ENCODE measurements at regions not wholly inside any gene's neighbourhood (a gene's known extent, or its start where the extent isn't known, plus 50 kb on each side); places are given as distances from the start of the nearest gene placed in this dataset.

DNA sequence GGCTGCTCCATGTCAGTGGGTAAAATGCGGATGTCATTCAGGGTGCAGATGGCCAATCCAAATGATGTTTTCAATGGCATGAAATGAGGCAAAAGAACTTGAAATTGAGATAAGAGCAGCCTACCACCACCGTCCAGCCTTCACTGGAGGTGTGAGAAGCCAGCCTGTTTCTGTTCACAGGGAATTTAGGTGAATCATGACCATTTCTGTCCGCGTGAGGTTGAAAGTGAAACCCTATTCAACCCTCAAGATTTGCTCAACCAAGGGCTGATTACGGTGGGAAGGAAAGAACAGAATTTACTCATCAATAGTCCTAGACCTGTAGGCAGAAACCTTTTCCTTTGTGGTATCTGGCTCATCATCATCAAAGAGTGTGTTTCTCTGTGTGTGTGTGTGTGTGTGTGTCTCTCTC lies 370.7 kb downstream of the COG6 start:
- H3K27me3 ChIP-seq (ENCODE audit: control insufficient read depth in 1 of 2, insufficient read depth in 1 of 2, low read length in 2 of 2) = peaks cover 0 to 13% of the 10 kb centered on the region in 2 experiments
- no peaks in the 10 kb centered on the region for H3K36me3 ChIP-seq (ENCODE audit: control insufficient read depth in 1 of 2, insufficient read depth in 2 of 2, low read depth in 1 of 2, low read length in 2 of 2)
- H3K14ac ChIP-seq (ENCODE audit: low read length in 2 of 2) = no peak overlapping the region
- H3K4ac ChIP-seq (ENCODE audit: low read depth in 1 of 2, low read length in 2 of 2) = no peak overlapping the region
- peaks cover 4% of the 10 kb centered on the region for H3K9me3 ChIP-seq (ENCODE audit: control insufficient read depth, low read length)
- no peak overlapping the region for H3K27ac ChIP-seq (ENCODE audit: low read length, poor library complexity, severe bottlenecking)
- no peak overlapping the region for H4K8ac ChIP-seq (ENCODE audit: low read length)
- H3K4me1 ChIP-seq (ENCODE audit: control insufficient read depth, insufficient read depth, low read depth, low read length) = no peaks in the 10 kb centered on the region
- H2BK5ac ChIP-seq (ENCODE audit: low read depth, low read length, poor library complexity, severe bottlenecking) = no peak overlapping the region
- H2BK120ac ChIP-seq (ENCODE audit: low read depth, low read length) = no peak overlapping the region
- H3K4me3 ChIP-seq (ENCODE audit: insufficient read depth in 1 of 2, low read depth in 1 of 2, low read length in 2 of 2) = no peak overlapping the region
- no peak overlapping the region for H2BK15ac ChIP-seq (ENCODE audit: low read depth, poor library complexity, severe bottlenecking)
- no peak overlapping the region for H3K18ac ChIP-seq (ENCODE audit: low read depth in 1 of 2, low read length in 2 of 2)
- H3K4me2 ChIP-seq (ENCODE audit: low read length, poor library complexity, severe bottlenecking) = no peak overlapping the region
- DNase-seq = no peak
- WGBS = 93% methylated on average over 4 of the region's 5 CpGs
- H2AK5ac ChIP-seq (ENCODE audit: low read length, severe bottlenecking) = no peak overlapping the region
- H2BK12ac ChIP-seq (ENCODE audit: low read length in 2 of 2) = no peak overlapping the region
- H3K79me1 ChIP-seq (replicated peaks; ENCODE audit: low read length, poor library complexity, severe bottlenecking) = no peaks in the 10 kb centered on the region
- H3K23ac ChIP-seq (ENCODE audit: low read length in 2 of 2) = no peak overlapping the region
- H4K91ac ChIP-seq (ENCODE audit: low read length) = no peak overlapping the region
- H3K9ac ChIP-seq (ENCODE audit: low read length) = no peak overlapping the region
- no peak overlapping the region for H2AFZ ChIP-seq (ENCODE audit: low read depth, low read length)

- Histone ChIP-seq H2BK5ac (ENCODE audit: low read depth, low read length, poor library complexity, severe bottlenecking) (no peak overlapping the region), H3K9ac (ENCODE audit: low read length) (no peak overlapping the region), H2BK120ac (ENCODE audit: low read depth, low read length) (no peak overlapping the region), H3K9me3 (ENCODE audit: control insufficient read depth, low read length) (peaks cover 4% of the 10 kb centered on the region), H3K79me1 (replicated peaks; ENCODE audit: low read length, poor library complexity, severe bottlenecking) (no peaks in the 10 kb centered on the region), H3K18ac (ENCODE audit: low read depth in 1 of 2, low read length in 2 of 2) (no peak overlapping the region), H2BK15ac (ENCODE audit: low read depth, poor library complexity, severe bottlenecking) (no peak overlapping the region), H3K4me2 (ENCODE audit: low read length, poor library complexity, severe bottlenecking) (no peak overlapping the region), H2AFZ (ENCODE audit: low read depth, low read length) (no peak overlapping the region), H3K4ac (ENCODE audit: low read depth in 1 of 2, low read length in 2 of 2) (no peak overlapping the region), H2AK5ac (ENCODE audit: low read length, severe bottlenecking) (no peak overlapping the region), H3K36me3 (ENCODE audit: control insufficient read depth in 1 of 2, insufficient read depth in 2 of 2, low read depth in 1 of 2, low read length in 2 of 2) (no peaks in the 10 kb centered on the region), H3K4me3 (ENCODE audit: insufficient read depth in 1 of 2, low read depth in 1 of 2, low read length in 2 of 2) (no peak overlapping the region), H3K4me1 (ENCODE audit: control insufficient read depth, insufficient read depth, low read depth, low read length) (no peaks in the 10 kb centered on the region), H3K14ac (ENCODE audit: low read length in 2 of 2) (no peak overlapping the region), H4K8ac (ENCODE audit: low read length) (no peak overlapping the region), H2BK12ac (ENCODE audit: low read length in 2 of 2) (peak overlapping the region in 1 of 2 experiments; percentile 55), H3K27me3 (ENCODE audit: control insufficient read depth in 1 of 2, insufficient read depth in 1 of 2, low read length in 2 of 2) (peaks cover 0 to 13% of the 10 kb centered on the region in 2 experiments), H3K23ac (ENCODE audit: low read length in 2 of 2) (no peak overlapping the region), H3K27ac (ENCODE audit: low read length, poor library complexity, severe bottlenecking) (no peak overlapping the region), H4K91ac (ENCODE audit: low read length) (no peak overlapping the region)
- 87% methylated on average over 3 of the region's 4 CpGs for WGBS
- no peak for DNase-seq
These were observed 371.3 kb downstream of the COG6 start for GRCh38 chr13:40026741-40027140.

DNA sequence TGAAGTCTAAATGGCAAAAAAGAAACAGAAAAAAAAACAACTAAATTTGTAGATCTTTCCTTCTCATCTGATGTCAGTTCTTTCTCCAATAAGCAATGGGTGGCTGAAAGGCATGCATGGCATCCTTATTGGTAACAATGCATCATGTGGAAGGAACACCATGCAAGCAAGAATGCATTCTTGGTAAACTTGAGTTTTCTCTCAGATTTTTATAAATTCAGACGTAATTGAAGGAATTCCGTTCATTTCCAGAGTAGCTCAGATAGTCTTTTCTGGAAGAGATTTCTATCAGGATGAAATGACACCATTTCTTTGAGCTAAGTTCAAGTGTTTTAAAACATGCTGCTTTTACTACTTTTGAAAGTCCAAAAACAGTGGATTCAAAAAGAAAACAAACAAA lies 373.0 kb downstream of the COG6 start:
- no peak overlapping the region for H3K14ac ChIP-seq (ENCODE audit: low read length in 2 of 2)
- H3K27ac ChIP-seq (ENCODE audit: low read length, poor library complexity, severe bottlenecking) = no peak overlapping the region
- no peak overlapping the region for H3K4me3 ChIP-seq (ENCODE audit: insufficient read depth in 1 of 2, low read depth in 1 of 2, low read length in 2 of 2)
- no peak overlapping the region for H4K8ac ChIP-seq (ENCODE audit: low read length)
- no peaks in the 10 kb centered on the region for H3K36me3 ChIP-seq (ENCODE audit: control insufficient read depth in 1 of 2, insufficient read depth in 2 of 2, low read depth in 1 of 2, low read length in 2 of 2)
- H2BK12ac ChIP-seq (ENCODE audit: low read length in 2 of 2) = no peak overlapping the region
- H3K27me3 ChIP-seq (ENCODE audit: control insufficient read depth in 1 of 2, insufficient read depth in 1 of 2, low read length in 2 of 2) = peaks cover 0 to 13% of the 10 kb centered on the region in 2 experiments
- no peak overlapping the region for H3K23ac ChIP-seq (ENCODE audit: low read length in 2 of 2)
- WGBS = 100% methylated on average over 2 of the region's 2 CpGs
- H3K4me2 ChIP-seq (ENCODE audit: low read length, poor library complexity, severe bottlenecking) = no peak overlapping the region
- no peak overlapping the region for H2AFZ ChIP-seq (ENCODE audit: low read depth, low read length)
- no peak overlapping the region for H2BK15ac ChIP-seq (ENCODE audit: low read depth, poor library complexity, severe bottlenecking)
- H2BK5ac ChIP-seq (ENCODE audit: low read depth, low read length, poor library complexity, severe bottlenecking) = no peak overlapping the region
- no peak for DNase-seq
- no peak overlapping the region for H3K4ac ChIP-seq (ENCODE audit: low read depth in 1 of 2, low read length in 2 of 2)
- no peak overlapping the region for H4K91ac ChIP-seq (ENCODE audit: low read length)
- peaks cover 4% of the 10 kb centered on the region for H3K9me3 ChIP-seq (ENCODE audit: control insufficient read depth, low read length)
- no peak overlapping the region for H3K18ac ChIP-seq (ENCODE audit: low read depth in 1 of 2, low read length in 2 of 2)
- H2AK5ac ChIP-seq (ENCODE audit: low read length, severe bottlenecking) = no peak overlapping the region
- H3K9ac ChIP-seq (ENCODE audit: low read length) = no peak overlapping the region
- H3K4me1 ChIP-seq (ENCODE audit: control insufficient read depth, insufficient read depth, low read depth, low read length) = no peaks in the 10 kb centered on the region
- H3K79me1 ChIP-seq (replicated peaks; ENCODE audit: low read length, poor library complexity, severe bottlenecking) = no peaks in the 10 kb centered on the region
- no peak overlapping the region for H2BK120ac ChIP-seq (ENCODE audit: low read depth, low read length)

DNA sequence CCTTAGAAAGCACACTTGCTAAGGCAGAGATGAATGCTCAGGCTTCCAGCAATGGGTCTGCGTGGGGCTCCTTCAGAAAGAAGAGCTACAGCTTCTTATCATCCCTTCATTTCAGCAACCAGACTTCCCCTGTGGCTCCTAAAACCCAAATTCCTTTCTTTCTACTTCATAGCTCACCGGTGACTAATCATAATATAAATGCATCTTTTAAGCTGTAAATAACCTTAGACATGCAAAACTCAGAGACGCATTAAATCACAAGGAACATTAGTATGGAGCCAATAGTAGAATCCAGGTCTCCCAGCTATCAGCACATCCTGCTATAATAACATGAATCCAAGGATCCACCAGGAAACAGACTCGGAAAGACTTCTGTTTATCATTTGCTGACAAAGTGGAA lies 375.6 kb downstream of the COG6 start:
- Histone ChIP-seq H3K36me3 (ENCODE audit: control insufficient read depth in 1 of 2, insufficient read depth in 2 of 2, low read depth in 1 of 2, low read length in 2 of 2) (no peaks in the 10 kb centered on the region), H2AFZ (ENCODE audit: low read depth, low read length) (no peak overlapping the region), H3K4me3 (ENCODE audit: insufficient read depth in 1 of 2, low read depth in 1 of 2, low read length in 2 of 2) (peak overlapping the region in 1 of 2 experiments; percentile 8), H3K18ac (ENCODE audit: low read depth in 1 of 2, low read length in 2 of 2) (no peak overlapping the region), H3K14ac (ENCODE audit: low read length in 2 of 2) (no peak overlapping the region), H3K4me1 (ENCODE audit: control insufficient read depth, insufficient read depth, low read depth, low read length) (no peaks in the 10 kb centered on the region), H3K4me2 (ENCODE audit: low read length, poor library complexity, severe bottlenecking) (no peak overlapping the region), H3K9ac (ENCODE audit: low read length) (peak overlapping the region; percentile 3), H2BK12ac (ENCODE audit: low read length in 2 of 2) (no peak overlapping the region), H2BK120ac (ENCODE audit: low read depth, low read length) (no peak overlapping the region), H3K9me3 (ENCODE audit: control insufficient read depth, low read length) (peaks cover 4% of the 10 kb centered on the region), H2BK15ac (ENCODE audit: low read depth, poor library complexity, severe bottlenecking) (no peak overlapping the region), H4K91ac (ENCODE audit: low read length) (no peak overlapping the region), H3K79me1 (replicated peaks; ENCODE audit: low read length, poor library complexity, severe bottlenecking) (no peaks in the 10 kb centered on the region), H3K27me3 (ENCODE audit: control insufficient read depth in 1 of 2, insufficient read depth in 1 of 2, low read length in 2 of 2) (peaks cover 0 to 13% of the 10 kb centered on the region in 2 experiments), H2AK5ac (ENCODE audit: low read length, severe bottlenecking) (no peak overlapping the region), H3K27ac (ENCODE audit: low read length, poor library complexity, severe bottlenecking) (no peak overlapping the region), H4K8ac (ENCODE audit: low read length) (no peak overlapping the region), H2BK5ac (ENCODE audit: low read depth, low read length, poor library complexity, severe bottlenecking) (no peak overlapping the region), H3K23ac (ENCODE audit: low read length in 2 of 2) (no peak overlapping the region), H3K4ac (ENCODE audit: low read depth in 1 of 2, low read length in 2 of 2) (no peak overlapping the region)
- under 1% methylated on average over 4 of the region's 4 CpGs for WGBS
- DNase-seq = peak; percentile 64
